OCI-M2 (cell line): ENCODE measurements at regions not wholly inside any gene's neighbourhood (a gene's known extent, or its start where the extent isn't known, plus 50 kb on each side); places are given as distances from the start of the nearest gene placed in this dataset.
"Not testable (repeated sequence)": the region's sequence is repeated elsewhere in the genome, so short reads cannot be mapped to it uniquely, and the experiment has no call there.

ENCODE experiments used
- DNase-seq: peaks from one replicate; lab custom pipeline; 2025; ENCODE audit not compliant: unreplicated experiment; lab: John Stamatoyannopoulos, UW

DNA sequence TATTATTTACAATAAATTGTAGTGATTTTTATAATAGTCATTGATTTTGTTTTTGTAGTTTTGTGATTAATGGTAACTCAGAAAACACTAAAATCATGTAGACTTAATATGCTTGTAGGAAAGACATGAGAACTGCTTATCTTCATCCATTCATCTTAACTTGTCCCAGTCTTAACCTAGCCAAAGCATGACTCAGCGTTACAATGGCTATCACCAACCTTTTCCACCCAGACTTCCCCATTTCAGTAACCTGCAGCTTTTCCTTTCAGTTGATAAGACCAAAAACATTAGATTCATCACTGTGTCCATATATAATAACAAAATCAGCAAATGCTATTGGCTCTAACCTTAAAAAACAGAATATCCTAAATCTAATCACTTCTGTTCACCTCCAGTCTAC, 106.2 kb upstream of the KLF8 start:
- DNase-seq: peak; percentile 5

GRCh38 chrX:56130031-56130430, 102.1 kb upstream of the KLF8 start:
- DNase-seq: no peak

- no peak for DNase-seq
These were observed 101.7 kb upstream of the KLF8 start for GRCh38 chrX:56130436-56130835.

DNA sequence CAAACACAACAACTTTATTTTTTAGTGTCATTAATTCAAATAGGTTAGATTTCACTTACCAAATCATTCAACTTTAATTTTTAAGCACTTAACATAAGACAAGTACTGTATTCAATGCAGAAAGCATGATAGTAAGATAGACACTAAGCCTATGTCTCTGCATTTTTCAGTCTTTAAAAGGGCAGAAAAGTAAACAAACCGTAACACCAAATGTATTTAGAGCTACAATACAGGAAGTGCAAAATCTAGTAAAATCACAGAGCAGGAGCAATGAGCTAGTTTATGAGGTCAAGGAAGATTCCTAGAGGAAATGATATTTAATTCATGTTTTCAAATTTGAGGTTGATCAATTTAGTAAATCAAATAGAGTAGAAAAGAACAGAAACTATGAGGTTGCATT, 68.0 kb upstream of the KLF8 start:
- not testable (repeated sequence) for DNase-seq
